Suppressor macrophage treated with lipopolysaccharide for 1 hour (primary cell): ENCODE measurements at regions not wholly inside any gene's neighbourhood (a gene's known extent, or its start where the extent isn't known, plus 50 kb on each side); places are given as distances from the start of the nearest gene placed in this dataset.
"Not testable (repeated sequence)": the region's sequence is repeated elsewhere in the genome, so short reads cannot be mapped to it uniquely, and the experiment has no call there.

ENCODE experiments used
- DNase-seq, 3 donors: peaks; one replicate each; pipeline ENCODE4 v3.0.0-alpha.2; 2020 to 2022

DNA sequence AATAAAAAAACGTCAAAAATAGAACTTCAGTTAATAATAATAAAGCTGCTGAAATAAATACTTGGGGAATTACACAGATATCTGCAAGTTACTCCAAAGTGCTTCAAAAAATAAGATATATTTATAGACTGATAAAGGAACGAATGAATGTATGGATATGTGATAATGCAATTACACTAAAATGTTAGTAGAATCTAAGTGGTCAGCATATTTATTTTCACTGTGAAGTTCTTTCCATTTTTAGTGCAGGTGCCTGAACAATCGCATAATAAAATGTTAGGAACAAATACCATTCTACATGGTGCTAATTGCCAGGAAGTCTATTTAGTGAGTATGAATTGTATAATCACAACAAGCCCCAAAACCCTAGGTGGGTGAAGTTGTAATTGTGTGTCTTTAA, 169.6 kb upstream of the RGPD4 start:
- no peak for DNase-seq

DNA sequence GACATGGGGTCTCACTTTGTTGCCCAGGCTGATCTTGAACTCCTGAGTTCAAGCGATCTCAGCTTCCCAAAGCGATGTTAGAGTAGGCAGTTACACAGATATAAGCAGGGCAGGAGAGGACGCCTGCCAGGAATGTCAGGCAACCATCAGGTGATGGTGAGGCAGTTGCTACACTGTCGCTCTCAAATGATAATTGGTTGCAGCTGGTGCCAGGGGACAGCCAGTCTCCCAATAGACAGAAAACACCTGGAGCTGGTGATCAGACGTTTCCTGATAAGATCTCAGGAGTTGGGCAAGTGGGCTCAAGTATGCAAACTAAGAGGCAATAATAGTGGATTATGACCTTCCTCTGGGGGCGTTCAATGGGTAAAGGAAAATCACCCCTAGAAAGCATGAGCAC, 163.1 kb upstream of the RGPD4 start:
- no peak for DNase-seq

DNA sequence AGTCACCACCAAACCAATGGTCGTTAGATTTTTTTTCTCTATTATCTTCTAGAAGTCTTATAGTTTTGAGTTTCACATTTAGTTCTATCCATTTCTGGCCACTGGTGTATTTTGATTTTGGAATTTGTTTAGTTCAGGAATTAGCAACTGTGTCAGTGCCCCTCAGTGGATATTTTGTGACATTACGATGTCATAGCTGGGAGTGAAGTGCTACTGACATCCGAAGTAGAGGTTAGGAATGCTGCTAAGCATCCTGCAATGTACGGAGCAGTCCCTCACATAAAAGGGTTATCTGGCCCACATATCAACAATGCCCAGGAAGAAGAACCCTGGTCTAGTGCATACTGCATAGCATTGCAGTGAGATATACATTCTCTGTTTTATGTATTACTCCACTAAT, 157.4 kb upstream of the RGPD4 start:
- no peak for DNase-seq

DNA sequence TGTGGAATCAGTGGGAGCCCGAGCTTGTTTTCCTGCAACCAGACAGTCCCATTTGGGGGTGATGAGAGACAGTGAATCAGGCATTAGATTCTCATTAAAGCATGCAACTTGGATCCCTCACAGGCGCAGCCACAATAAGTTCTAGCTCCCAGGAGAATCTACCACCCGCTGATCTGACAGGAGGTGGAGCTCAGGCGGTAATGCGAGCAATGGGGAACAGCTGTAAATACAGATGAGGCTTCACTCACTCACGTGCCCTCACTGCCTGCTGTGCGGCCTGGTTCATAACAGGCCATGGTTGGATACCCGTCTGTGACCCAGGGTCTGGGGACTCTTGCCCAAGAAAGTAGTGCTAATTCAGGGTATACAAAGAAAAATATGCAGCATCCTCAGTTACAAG, 144.8 kb upstream of the RGPD4 start:
- DNase-seq: no peak

DNA sequence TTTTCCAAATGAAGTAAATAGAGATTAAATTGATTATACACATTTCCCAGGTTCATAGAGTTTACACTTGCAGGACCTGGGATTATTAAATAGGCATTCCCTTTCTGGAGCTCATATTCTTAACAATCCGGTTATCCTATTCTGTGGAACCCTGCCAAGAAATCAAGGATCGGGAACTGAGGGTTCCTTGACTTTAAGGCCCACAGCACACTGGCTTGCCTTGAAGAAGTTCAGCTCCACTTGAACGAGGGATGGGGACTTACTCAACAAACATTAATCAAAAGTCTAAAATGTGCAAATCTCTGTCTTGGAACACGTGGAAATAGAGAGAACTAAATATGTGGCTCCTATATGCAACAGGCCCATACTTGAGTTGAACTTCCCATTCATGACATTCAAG, 142.3 kb upstream of the RGPD4 start:
- DNase-seq: no peak

DNA sequence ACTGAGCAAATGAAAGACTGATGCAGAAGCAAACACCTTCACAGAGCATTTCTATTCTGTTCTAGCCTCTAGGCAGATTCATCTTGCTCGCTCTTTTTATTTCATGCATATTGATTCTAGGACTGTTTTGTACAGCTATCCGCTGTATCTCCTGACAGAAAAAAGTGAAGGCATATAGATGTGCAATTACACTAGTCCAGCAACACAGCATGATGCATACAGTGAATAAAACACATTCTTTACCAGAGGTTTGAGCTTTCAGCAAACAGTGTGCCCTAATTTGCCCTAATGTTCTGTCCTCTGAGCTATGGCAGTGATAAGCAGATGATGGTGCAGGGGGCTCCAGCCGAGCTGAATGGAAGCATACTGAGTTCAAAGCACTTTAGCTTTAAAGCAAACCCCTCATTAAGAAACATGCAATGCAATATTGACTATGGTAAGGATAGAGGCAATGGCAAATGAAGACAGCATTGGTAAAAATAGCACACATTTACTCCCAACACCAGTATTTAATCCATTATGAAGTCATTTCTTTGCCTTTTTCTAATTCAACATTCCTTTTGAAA, 141.2 kb upstream of the RGPD4 start:
- no peak for DNase-seq

DNA sequence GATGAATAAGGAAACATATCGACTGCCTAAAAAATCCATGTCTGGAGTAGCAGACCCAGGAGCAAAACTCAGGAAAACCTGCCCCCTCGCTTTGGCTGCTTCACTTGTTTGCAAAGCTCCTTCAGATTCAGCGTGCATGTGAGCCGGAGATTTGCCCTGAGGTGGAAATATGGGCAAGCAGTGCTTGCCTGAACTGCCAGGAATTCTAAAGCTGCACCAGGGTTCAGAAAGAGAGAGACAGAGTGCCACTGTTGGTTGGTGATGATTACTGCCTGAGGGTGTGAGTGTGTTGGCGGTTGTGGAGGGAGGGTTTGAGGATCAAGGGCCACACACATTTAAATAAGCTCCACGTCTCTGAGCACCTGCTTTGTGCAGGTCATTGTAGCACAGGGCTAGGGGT, 139.6 kb upstream of the RGPD4 start:
- no peak for DNase-seq

DNA sequence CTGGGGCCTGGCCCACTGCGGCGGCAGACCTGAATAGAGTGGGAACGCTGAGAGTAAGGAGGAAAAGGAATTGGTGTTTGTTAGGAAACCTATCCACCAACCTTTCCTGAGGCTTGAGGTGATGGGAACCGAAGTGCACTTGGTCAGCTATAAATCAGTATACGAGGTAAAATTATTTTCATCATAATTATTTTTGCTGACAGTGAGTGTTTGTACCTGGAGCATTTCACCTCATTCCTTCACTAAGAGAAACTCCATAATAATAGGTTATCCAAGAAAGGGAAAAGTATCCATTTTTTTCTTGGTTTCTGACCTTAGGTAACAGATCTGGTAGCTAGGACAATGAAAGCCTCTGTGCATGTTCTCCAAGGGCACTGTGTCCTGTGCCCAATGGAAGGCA, 138.6 kb upstream of the RGPD4 start:
- DNase-seq: no peak

DNA sequence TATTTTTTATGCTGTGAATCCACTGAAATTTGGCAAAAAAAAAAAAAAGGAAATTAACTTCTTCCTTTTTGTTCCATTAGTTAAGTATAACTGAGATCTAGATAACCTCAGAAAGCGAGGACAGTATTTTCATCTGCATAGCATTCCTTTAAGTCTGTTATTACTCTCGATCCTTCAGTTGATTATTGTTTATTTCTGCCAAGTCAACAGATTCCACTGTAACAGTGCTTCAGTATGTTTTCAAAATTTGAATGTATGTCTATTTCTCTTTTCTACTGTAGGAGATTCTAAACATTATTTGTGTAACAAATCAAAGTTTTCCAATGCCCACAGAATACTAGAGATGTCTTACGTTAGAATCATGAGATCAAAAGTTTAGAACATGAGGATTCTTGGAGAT, 133.1 kb upstream of the RGPD4 start:
- DNase-seq: no peak

DNA sequence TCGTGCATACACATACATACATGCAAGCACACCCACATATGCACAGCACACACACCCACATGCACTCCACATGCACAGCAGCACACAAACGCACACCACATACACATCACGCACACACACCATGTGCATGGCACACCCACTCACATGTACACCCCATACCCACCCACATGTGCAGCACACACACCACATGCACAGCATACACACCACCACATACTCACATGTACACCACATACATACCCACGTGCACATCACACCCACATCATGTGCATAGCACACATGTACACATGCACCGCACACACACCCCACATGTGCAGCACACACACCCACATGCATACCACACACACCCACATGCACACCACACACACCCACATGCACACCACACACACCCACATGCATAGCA, 132.0 kb upstream of the RGPD4 start:
- no peak for DNase-seq

DNA sequence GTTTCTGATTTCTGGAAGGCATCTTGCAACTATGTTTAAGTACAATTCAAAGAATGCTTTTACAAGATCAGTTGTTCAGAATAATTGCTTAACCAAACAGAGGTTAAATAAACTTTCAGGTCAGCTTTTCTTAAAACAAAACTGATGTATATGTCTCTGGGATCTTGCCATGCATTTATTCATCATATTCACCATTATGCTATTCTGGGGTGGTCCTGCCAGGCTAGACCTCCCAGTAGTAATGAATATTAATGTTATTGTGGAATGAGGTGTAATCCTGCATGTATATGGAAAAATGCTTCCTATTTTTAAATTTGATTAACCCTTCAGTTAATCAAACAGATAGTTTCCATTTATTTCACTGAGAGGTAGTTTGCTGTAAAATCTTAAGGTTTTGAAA, 129.3 kb upstream of the RGPD4 start:
- no peak for DNase-seq

DNA sequence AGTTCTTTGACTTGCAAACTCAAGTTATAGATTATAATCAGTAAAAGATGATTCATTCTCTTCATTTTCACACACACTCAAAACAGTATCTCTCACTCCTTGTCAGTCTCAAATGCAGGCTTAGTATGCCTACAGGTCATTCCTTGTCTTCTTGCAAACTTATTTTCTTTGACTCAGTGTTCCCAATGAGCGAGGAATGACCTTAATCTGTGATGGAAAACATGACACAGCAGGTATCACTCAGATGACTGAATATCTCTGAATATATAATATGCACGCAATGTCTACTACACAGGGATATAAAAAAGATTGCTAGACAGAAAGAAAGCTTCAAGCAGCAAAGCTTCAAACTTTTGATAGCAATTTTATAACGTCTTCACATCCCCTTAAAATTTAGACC, 127.8 kb upstream of the RGPD4 start:
- no peak for DNase-seq

DNA sequence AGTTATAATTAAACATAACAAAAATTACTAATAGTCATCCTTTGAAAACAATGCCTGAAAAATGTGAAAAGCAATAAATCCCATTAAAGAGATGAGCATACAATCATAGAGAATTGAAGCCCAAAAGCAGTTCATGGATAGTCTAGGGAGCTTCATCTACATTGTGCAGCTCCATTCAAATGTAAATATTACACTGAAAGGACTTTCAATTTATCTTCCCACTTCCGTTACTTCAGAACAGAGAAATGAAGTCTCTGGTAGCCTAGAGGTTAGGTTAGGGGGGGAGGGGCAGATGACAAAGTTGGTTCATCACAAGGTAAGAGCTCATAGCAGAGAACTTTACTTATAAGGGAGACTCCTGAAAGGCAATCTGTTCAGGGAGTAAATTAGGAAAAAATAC, 126.6 kb upstream of the RGPD4 start:
- no peak for DNase-seq

DNA sequence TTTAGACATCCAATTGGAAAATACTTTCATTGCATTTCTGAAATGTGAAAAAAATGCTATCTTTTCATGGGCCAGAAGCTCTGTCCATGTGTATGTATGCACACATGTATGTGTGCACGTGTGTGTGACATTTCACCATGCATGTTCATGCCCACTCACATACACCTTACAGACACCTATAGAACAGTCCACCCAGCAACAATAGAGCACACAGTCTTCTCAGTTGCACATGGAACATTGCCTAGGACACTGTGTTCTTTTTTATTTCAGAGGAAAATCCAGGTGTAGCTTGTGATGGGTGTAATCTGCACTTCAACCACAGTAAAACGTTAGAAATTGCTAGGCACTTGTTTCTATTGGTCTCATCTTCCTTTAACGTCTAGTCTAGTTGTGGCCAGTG, 114.8 kb upstream of the RGPD4 start:
- DNase-seq: no peak

DNA sequence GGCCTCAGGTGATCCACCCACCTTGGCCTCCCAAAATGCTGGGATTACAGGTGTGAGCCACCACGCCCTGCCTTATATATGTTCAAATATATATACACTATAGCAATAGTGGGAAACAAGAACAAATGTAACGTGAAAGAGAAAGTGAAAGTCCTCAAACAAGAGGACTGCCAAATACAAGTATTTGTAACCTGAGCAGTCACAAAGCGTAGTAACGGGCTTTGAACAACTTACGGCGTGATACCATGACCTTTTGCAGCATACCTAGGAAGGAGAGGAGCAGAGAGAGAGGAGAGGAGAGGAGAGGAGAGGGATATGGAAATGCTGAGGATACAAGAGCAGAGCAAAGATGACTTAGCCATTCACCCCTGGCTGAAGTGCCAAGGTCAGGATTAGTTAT, 113.8 kb upstream of the RGPD4 start:
- peak; percentile 4 to 21 (median 4) for DNase-seq

DNA sequence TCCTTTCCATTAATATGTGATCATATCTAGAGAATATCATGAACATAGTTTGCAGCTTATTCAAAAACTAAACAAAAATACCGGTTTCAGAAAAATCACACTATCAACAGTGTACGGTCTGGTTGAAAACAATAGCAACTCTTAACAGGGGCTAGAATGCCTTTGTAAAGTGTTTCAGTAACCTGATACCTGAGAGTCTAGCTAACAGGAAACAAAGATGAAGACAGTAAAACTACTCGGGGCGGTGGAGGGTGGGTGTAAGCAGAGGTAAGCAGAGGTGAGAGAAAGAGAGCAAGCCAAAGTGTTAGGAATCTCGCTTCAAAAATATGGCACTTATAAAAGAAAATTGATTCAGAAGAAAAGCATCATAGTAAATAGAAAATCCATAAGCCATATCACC, 109.0 kb upstream of the RGPD4 start:
- DNase-seq: no peak

DNA sequence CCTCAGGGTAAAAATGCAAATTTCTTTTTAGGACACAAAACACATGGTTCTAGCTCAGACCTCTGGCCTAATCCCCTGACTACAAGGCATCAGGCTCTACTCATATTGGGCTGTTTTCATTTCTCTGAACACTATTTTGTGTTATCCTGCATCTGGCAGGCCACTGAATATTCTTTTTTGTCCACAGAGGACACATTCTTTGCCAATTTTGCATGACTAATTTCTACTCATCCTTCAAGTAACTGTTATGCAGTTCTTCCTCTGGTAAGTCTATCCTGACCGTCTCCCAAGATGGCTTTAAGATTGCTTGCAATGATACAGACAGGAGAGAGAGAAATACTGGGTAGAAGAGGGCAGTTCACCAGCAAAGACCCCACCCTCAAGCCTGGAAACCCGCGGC, 107.6 kb upstream of the RGPD4 start:
- DNase-seq: no peak

DNA sequence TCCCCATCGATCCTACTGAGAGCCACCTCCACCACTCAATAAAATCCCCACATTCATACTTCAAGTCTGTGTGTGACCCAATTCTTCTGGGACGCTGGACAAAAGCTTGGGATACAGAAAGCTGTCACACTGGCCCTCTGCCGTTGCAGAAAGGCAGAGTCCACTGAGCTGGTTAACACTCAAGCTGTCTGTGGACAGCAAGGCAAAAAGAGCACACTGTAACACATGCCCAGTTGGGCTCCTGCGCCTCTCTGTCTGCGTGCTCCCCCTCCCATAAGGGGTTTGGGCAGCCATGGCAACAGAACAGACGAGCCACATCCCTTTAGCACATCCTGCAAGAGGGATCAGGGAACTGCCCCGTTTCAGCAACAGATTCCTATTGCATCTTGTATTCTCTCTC, 106.9 kb upstream of the RGPD4 start:
- no peak for DNase-seq

DNA sequence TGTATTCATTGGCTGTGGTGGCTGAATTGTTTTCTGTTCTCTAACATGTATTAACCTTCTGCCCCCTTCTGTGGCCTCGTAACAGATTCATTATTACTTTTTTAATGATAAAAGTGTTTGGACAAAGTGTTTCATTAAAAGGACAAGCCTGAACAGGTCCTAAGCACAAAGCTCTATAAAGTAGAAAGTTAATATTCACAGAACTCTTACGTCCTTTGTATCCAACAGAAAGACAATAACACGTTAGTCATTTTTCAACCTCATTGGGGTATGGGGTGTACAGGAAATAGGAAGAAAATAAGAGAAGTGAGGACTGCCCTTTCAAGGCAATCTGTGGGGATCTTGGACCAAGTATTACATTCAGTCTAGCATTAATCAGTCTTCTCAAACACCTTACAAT, 105.5 kb upstream of the RGPD4 start:
- DNase-seq: no peak

DNA sequence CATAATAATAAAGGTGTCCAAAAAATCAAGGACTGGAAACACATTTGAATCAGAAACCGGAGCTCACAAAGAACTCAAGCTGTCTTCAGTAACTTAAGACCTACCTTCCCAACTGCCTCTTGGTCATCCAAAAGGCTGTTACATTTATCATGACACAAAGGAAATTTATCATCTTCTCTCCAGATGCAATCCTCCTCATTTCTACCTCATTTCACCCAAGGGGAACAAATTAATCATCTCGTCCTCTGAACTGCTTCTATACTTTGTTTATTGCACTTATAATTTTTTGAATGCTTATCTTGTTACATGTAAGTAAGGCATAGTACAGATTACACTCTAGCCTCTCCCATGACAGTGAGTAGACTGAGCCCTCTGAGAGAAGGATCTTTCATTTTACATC, 105.1 kb upstream of the RGPD4 start:
- DNase-seq: no peak

DNA sequence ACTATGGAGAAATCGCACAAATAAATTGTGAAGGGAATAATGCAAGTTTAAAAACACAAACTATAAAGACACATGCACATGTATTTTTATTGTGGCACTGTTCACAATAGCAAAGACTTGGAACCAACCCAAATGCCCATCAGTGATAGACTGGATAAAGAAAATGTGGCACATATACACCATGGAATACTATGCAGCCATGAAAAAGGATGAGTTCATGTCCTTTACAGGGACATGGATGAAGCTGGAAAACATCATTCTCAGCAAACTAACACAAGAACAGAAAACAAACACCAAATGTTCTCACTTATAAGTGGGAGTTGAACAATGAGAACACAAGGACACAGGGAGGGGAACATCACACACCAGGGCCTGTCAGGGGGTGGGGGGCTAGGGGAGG, 100.9 kb upstream of the RGPD4 start:
- DNase-seq: not testable (repeated sequence)

DNA sequence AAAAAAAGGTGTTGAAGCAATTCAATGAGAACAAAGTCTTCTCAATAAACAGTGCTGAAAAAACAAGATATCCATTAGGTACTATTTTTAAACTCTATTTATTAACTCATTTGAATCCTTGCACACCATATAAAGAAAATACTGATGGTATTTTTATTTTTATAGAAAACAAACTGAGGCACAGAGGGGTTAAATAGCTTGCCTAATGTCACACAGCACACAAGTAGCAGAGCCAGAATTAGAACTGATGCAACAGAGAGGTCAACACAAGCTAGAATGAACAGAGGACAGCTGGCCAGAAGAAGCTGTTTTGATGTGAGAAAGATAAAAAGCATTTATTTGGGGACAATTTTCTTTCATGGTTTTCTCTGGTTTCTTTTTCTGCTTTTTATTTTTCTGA, 99.4 kb upstream of the RGPD4 start:
- no peak for DNase-seq

DNA sequence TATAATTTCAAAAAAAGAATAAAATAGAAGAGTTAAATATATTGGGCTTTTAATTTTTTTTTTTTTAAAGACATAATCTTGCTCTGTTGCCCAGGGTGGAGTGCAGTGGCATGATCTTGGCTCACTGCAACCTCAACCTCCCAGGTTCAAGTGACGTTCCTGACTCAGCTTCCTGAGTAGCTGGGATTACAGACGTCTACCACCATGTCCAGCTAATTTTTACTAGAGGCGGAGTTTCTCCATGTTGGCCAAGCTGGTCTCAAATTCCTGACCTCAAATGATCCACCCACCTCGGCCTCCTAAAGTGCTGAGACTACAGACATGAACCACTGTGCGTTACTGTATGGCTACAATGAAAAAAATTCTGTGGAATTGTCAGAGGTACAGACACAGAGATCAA, 98.1 kb upstream of the RGPD4 start:
- DNase-seq: no peak

DNA sequence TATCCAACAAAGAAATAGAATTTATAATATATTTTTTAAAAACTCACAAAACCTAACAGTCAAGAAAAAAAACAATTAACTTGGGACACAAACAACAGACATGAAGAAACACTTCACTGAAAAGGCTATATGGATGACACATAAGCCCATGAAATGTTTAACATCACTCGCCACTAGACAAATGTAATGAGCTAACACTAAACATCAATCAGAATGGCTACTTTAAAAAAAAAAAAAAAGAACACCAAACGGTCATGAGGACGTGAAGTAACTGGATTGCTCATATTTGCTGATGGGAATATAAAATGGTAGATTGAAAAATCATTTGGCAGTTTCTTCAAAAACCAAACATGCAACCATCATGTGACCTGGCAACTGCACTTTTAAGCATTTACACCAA, 97.3 kb upstream of the RGPD4 start:
- no peak for DNase-seq

DNA sequence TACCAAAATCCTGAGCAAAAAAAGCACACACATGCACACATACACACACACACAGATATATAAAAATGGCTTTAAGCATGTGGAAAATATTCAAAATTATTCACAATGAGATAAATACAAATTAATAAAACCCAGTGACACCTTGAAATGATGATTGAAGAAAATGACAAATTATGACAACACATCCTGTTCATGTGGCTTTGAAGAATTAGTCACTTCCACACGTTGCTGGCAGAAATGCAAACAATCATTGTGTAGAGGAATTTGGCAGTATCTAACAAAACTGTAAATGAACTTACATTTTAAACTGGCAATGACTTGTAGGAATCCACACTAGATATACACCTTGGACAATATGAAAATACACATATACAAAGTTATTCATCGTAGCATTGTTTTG, 95.8 kb upstream of the RGPD4 start:
- no peak for DNase-seq

DNA sequence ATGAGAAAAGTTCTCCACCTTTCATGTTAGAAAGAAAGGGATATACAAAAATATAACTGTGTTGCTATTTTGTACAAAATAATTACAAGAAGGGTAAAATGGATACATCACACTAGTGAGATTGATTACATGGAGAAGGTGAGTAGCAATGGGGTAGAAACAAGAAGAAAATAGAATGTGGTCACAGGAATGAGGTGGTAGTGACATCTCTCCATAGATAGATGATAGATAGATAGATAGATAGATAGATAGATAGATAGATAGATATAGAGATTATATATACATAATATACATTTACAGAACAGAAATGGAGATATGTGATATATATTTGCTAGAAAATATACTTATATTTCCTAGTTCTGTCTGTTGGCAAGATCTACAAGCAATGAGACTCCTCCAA, 95.3 kb upstream of the RGPD4 start:
- no peak for DNase-seq
